Activated CD4-positive, alpha-beta T cell treated with anti-CD3 and anti-CD28 coated beads for 24 hours (primary cell): ENCODE measurements at regions not wholly inside any gene's neighbourhood (a gene's known extent, or its start where the extent isn't known, plus 50 kb on each side); places are given as distances from the start of the nearest gene placed in this dataset.

Experiments used
- DNase-seq, 2 donors: peaks; one replicate each; pipeline ENCODE4 v3.0.0-alpha.2; 2020; ENCODE audit warnings: low read depth in 2 of 2

GRCh38 chr5:156126716-156127115 is 200.2 kb upstream of the SGCD start:
- no peak for DNase-seq

GRCh38 chr5:156128026-156128425 is 198.9 kb upstream of the SGCD start:
- DNase-seq = no peak

- DNase-seq = no peak
Measured at GRCh38 chr5:156134216-156134615, 192.7 kb upstream of the SGCD start.

- no peak for DNase-seq
Measured at GRCh38 chr5:156135531-156135930, 191.4 kb upstream of the SGCD start.

- no peak for DNase-seq
Measured at GRCh38 chr5:156137071-156137869, 189.7 kb upstream of the SGCD start.

GRCh38 chr5:156142867-156143266 is 184.1 kb upstream of the SGCD start:
- DNase-seq = no peak

DNA sequence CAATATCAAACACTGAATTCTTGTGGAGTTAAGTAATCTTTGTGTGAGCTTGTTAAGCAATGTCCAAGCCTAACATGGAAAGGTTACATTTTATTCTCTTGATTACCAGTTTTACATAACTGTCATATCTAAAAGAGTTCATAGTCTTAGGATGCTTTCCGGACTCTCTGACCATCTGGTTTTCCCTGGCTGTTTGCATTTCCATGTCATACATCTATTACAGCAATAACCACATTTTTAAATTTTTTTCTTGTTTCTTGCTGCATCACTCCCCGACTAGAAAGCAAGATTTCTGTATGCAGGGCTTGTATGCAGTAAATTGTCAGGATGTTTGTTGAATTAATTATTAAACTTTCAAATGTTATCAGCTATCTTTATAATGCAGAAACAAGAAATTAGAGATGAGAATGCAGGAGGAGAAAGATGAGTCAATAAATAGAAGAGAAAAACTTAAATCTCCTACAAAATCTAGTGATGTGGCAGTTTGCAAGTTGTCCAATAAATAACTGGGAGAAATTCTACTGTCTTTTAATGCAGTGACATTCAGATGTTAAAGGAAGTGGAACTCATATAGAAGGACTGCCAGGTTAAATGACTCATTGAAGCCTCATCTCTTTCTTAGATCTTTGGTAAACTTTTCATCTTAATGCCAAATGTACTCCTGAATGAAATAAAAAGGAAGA is 179.6 kb upstream of the SGCD start:
- no peak for DNase-seq

DNA sequence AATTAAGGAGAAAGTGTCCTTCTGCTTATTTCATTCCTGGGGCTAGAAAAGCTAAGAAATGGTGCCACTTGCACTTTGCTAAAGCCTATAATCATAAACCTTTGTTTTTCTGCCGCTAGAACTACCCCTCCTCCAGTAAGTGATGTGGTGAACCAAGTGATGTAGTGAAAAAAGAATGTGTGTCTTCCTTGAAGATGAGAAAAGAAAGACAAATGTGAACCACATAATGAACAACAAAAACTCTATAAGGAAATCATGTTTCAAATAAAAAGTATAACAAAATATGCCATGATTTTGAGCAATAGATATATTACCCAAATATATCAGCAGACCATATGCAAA is 179.0 kb upstream of the SGCD start:
- DNase-seq = no peak

- DNase-seq = no peak
Measured at GRCh38 chr5:156148301-156148700, 178.7 kb upstream of the SGCD start.

GRCh38 chr5:156149213-156149612 is 177.8 kb upstream of the SGCD start:
- no peak for DNase-seq

DNA sequence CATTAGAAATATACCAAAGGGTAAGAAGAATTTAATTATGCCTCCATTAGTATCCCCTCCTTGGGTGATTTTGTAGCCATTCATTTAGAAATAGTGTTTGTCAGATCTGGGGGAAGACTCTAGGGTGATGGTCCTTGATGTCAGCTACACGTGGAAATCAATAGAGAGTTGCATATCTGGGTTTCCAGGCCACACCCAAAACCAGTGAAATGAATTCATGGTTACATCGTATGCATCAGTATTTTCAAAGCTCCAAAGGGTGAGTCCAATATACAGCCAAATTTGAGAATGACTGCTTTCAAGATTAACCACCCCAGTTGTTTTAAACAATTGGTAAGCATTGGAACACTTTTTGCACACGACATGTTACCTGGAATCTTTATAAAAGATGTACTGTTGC is 173.4 kb upstream of the SGCD start:
- no peak for DNase-seq

DNA sequence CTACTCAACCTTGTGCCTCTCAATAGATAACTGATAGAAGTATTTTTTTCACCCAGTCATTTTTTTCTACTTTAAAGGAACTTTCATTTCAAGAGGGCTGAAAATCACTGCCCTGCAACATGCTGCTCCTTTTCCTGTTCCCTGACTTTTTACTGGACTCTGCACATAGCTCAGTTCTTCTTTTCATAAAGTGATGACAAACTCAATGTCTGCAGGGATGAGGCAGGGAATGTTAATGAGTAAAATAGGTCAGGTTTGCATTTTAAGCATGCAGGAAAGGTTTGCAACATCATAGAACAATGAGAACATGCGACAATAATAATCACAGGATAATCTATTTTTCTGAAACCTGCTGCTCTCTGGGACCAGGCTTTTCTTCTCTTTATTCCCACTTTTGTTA is 172.2 kb upstream of the SGCD start:
- no peak for DNase-seq

DNA sequence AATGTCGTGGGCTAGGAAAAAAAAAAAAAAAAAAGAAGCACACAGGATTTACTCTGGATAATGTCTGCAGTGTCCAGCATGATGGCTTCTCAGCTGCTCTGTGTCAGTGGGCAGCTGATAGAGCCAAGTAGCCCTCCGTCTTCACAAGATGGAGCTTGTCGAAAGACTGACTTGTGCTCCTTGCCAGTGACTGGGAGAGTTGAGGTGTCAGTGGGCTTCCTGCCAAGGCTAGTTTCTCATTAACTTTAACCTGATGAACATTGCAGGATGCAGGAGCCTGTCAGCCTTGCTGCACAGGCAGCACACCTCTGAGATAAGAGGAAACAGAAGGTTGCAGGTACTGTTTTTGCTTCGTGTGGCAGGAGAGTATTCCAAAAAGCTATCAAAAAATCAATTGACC is 171.4 kb upstream of the SGCD start:
- DNase-seq = no peak

DNA sequence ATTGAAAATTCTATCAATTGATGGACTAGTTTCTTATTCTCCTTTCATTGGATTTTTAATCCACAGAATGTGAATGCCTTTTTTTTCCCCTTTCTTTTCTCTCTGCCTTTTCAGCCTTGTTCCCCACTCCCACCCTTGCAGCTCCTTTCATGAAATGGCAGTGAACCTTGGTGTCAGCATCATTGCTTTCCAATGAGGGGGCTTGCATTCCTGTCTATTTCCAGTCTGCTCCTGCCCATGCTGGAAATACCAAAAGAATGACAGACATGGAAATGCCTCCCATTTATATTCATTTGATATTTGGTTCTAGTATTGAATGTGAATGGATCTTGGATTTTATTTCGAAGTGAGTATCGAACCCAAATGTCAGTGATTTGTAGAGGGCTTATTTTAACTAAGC is 162.7 kb upstream of the SGCD start:
- DNase-seq = no peak

DNA sequence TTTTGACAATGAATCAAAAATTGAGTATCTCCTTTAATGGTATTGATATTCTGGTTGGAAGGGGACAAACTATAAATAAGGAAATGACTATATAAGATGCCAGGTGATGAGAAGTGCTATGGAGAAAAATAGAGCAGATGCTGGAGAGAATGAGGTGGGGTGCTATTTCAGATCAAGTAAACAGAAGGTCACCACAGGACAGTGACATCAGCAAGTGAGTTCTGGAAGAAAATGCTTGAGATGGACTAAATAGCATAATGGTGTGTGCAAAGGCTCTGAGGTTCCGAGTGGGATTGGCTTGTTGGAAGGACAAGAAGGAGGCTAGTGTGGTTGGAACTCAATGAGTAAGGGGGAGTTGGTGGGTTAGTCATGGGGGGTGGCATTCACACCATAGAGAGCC is 157.5 kb upstream of the SGCD start:
- no peak for DNase-seq

DNA sequence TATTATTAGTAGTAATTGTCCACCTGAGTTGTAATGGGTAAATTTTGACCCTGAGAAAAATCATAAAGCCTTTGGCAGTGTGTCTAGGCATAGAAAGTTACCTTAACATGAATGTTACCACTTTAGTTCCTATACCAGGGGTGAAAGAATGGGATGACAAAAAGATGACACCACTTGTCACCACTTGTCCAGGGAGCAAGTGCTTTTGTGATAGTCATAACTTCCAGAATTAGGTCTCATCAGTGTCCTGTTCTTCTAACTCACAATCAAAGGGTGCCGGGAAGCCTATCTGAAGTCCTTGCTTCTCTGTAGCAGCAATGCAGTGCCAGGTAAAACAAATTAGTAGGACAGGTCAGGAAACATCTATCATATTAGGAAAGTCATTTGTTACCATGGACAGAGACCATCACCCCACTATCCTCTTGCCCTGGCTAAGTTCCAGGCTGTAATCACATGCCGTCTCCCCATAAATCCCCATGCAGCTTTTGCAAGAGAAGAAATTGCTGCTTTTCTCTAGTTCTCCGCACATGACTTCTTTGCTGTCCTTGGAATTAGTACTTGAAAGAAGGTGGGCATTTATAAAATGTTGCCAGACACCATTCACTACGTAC is 156.5 kb upstream of the SGCD start:
- DNase-seq = no peak

DNA sequence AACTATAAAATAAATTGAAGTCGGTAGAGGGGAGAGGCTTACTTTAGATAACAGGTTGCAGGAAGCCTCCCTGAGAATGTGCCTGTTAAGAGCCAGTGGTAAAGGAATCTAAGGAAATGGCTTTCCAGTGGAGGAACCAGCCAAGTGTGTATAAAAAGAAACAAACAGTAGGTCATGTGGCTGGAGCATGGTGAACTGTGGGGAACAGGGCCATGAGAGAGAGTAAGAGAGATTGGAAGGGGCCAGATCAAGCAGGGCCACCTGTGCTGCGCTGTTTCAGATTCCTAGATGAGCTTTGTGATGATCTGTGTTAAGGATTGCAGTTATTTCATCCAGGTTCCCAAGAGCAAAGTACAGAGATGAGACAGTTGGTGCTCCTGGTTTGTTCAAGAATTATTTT is 152.7 kb upstream of the SGCD start:
- no peak for DNase-seq

DNA sequence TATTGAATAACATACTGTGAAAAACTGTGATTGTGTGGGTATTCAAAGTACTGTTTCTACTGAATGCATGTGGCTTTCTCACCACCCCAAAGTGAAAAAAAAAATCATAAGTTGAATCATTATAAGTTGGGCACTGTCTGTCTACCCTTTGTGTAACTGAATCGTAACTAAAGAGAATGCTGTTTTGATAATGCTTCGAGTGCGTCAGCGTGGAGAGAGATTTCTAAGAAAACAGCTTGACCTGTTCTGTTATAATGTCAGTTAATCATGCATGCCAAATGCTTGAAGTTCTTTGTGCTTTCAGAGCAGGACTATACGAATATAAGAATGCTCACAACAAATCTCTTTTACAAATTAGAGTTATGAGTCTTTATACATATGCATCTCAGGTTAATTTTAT is 148.8 kb upstream of the SGCD start:
- DNase-seq = no peak

DNA sequence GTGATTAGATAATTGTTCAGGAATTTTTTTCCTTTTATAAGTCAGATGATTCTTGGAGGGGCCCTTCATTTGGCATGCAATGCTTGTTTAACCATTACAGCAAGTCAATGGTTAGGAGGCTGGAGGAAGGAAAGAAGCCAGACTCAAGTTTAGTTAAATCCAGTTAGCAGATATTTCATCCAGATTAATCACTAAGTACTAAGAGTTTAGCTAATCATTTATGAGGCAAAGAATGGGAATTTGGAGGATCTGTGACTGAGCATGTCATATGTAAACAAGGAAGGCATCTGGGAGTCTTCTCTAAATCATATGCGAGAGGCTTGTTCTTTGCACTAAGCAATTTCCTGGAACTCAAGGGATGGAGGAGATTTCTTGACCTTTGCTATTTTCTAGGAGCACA is 145.3 kb upstream of the SGCD start:
- no peak for DNase-seq

DNA sequence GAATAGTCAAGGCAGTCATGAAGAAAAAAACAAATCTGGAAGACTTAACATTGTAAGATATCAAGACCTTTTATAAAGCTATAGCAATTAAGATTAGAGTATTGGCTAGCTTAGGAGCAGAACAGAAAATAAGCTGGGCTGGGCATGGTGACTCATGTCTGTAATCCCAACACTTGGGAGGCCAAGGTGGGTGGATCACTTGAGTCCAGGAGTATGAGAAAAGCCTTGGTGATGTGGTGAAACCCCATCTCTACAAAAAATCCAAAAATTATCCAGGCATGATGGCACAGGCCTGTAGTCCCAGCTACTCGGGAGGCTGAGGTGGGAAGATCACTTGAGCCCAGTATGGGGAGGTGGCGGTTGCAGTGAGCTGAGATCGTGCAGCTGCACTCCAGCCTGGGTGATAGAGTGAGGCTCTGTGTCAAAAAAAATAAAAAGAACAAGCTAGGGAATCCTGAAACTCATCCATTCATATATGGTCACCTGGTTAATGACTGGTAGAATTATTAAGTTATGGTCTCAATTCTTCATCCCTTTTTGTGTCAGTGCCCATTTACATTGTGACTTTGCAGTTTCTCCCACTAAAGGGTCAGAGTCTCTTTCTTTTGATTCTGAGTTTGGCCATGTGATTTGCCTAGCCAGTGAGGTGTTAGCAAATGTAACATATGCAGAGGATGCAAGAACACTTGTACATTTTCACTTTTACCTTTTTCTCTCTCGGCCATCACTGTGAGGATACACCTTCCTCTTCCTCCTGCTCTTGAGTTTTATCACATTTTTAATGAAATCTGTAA is 144.6 kb upstream of the SGCD start:
- no peak for DNase-seq

- DNase-seq = no peak
Measured at GRCh38 chr5:156186760-156187159, 140.2 kb upstream of the SGCD start.

DNA sequence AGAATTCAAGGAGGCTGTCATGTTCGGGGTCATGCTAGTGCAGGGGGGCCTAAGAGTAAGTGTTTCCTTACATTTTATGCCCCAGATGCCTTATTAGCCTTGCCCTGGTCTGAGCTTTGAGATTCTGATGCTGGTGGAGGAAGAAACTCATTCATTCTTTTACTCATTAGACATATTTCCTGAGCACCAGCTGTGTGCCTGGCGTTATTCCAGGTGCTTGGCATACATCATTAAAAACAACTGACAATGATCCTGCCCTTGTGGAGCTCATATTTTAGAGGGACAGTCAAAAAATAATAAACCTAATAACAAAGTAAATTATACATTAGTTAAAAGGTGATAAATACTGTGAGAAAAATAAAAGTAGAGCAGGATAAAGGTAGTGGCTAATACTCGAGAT is 138.9 kb upstream of the SGCD start:
- no peak for DNase-seq

GRCh38 chr5:156189628-156190027 is 137.3 kb upstream of the SGCD start:
- DNase-seq = no peak
